ENCODE measurements at regions not wholly inside any gene's neighbourhood (a gene's known extent, or its start where the extent isn't known, plus 50 kb on each side); places are given as distances from the start of the nearest gene placed in this dataset.

- Histone ChIP-seq H3K27ac (ENCODE audit: low read depth, low read length) (no peak overlapping the region), H3K27me3 (ENCODE audit: control insufficient read depth in 2 of 2, insufficient read depth in 2 of 2, low read length in 2 of 2) (no peaks in the 10 kb centered on the region), H3K4me1 (ENCODE audit: control insufficient read depth in 2 of 2, insufficient read depth in 2 of 2, low read length in 2 of 2) (no peaks in the 10 kb centered on the region), H3K9me3 (ENCODE audit: control insufficient read depth in 2 of 3, low read length in 3 of 3) (no peaks in the 10 kb centered on the region), H3K36me3 (ENCODE audit: control insufficient read depth in 2 of 3, insufficient read depth in 3 of 3, low read length in 3 of 3) (no peaks in the 10 kb centered on the region), H3K4me3 (ENCODE audit: low read length) (no peak overlapping the region)
- H3K9me3 Mint-ChIP-seq: peaks cover 0 to 25% (median 15%) of the 10 kb centered on the region in 11 donors
- intact Hi-C loops (cut with micrococcal nuclease): no loop called here
- no peaks in the 10 kb centered on the region for H3K27me3 Mint-ChIP-seq
- H3K36me3 Mint-ChIP-seq: peaks cover 0 to 38% (median 27%) of the 10 kb centered on the region in 5 donors
- no peak overlapping the region for H3K4me3 Mint-ChIP-seq
- ChIA-PET CTCF (interaction anchor here (0.6 to 0.7 kb wide), 2 partner anchors 194 to 689 kb away, joined by 3 to 4 read pairs; no protein-coding TSS in a partner anchor), POLR2A (no interaction called here)
- DNase-seq (no peak), ATAC-seq (no peak)
- H3K27ac Mint-ChIP-seq: no peak overlapping the region
- H3K4me1 Mint-ChIP-seq: peaks cover 0 to 1% (median 0%) of the 10 kb centered on the region in 7 donors
Observed at GRCh38 chr2:186263673-186264250, 222.3 kb upstream of the ZC3H15 start.

GRCh38 chr2:186269536-186269935 is 216.5 kb upstream of the ZC3H15 start:
- Mint-ChIP-seq H3K27ac (no peak overlapping the region), H3K9me3 (peaks cover 0 to 34% (median 17%) of the 10 kb centered on the region in 11 donors), H3K4me1 (peaks cover 0 to 1% (median 0%) of the 10 kb centered on the region in 7 donors), H3K4me3 (no peak overlapping the region), H3K36me3 (peaks cover 0 to 52% (median 36%) of the 10 kb centered on the region in 5 donors), H3K27me3 (no peaks in the 10 kb centered on the region)
- no peaks in the 10 kb centered on the region for H3K27me3 ChIP-seq (ENCODE audit: control insufficient read depth in 2 of 2, insufficient read depth in 2 of 2, low read length in 2 of 2)
- H3K4me3 ChIP-seq (ENCODE audit: low read length): no peak overlapping the region
- DNase-seq (no peak), ATAC-seq (no peak)
- H3K4me1 ChIP-seq (ENCODE audit: control insufficient read depth in 2 of 2, insufficient read depth in 2 of 2, low read length in 2 of 2): no peaks in the 10 kb centered on the region
- no peak overlapping the region for H3K27ac ChIP-seq (ENCODE audit: low read depth, low read length)
- H3K36me3 ChIP-seq (ENCODE audit: control insufficient read depth in 2 of 3, insufficient read depth in 3 of 3, low read length in 3 of 3): no peaks in the 10 kb centered on the region
- intact Hi-C loops (cut with micrococcal nuclease): no loop called here
- POLR2A ChIA-PET: no interaction called here
- H3K9me3 ChIP-seq (ENCODE audit: control insufficient read depth in 2 of 3, low read length in 3 of 3): no peaks in the 10 kb centered on the region
- CTCF ChIA-PET: no interaction called here

DNA sequence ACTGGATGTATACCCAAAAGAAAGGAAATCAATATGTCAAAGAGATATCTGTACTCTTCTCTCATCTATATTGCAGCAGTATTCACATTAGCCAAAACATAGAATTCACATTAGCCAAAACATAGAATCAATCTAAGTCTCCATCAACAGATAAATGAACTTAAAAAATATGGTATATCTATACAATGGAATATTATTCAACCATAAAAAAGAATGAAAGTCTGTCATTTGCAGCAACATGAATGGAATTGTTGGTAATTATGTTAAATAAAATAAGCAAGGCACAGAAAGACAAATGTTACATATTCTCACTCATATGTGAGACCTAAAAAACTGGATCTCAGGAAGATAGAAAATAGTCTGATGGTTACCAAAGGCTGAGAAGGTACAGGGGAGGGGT is 212.1 kb upstream of the ZC3H15 start:
- no peak for DNase-seq
- ChIA-PET CTCF (no interaction called here), POLR2A (no interaction called here)
- intact Hi-C loops (cut with micrococcal nuclease): no loop called here
- no peaks in the 10 kb centered on the region for H3K4me1 Mint-ChIP-seq
- no peak overlapping the region for H3K4me3 ChIP-seq (ENCODE audit: low read length)
- no peaks in the 10 kb centered on the region for H3K27me3 ChIP-seq (ENCODE audit: control insufficient read depth in 2 of 2, insufficient read depth in 2 of 2, low read length in 2 of 2)
- H3K4me3 Mint-ChIP-seq: no peak overlapping the region
- H3K36me3 ChIP-seq (ENCODE audit: control insufficient read depth in 2 of 3, insufficient read depth in 3 of 3, low read length in 3 of 3): no peaks in the 10 kb centered on the region
- H3K36me3 Mint-ChIP-seq: peaks cover 0 to 49% (median 22%) of the 10 kb centered on the region in 5 donors
- no peaks in the 10 kb centered on the region for H3K9me3 ChIP-seq (ENCODE audit: control insufficient read depth in 2 of 3, low read length in 3 of 3)
- no peaks in the 10 kb centered on the region for H3K4me1 ChIP-seq (ENCODE audit: control insufficient read depth in 2 of 2, insufficient read depth in 2 of 2, low read length in 2 of 2)
- H3K27ac Mint-ChIP-seq: no peak overlapping the region
- ATAC-seq: no peak
- no peaks in the 10 kb centered on the region for H3K27me3 Mint-ChIP-seq
- H3K27ac ChIP-seq (ENCODE audit: low read depth, low read length): no peak overlapping the region
- peaks cover 0 to 28% (median 12%) of the 10 kb centered on the region in 11 donors for H3K9me3 Mint-ChIP-seq

GRCh38 chr2:186274936-186275575 is 211.0 kb upstream of the ZC3H15 start:
- no peaks in the 10 kb centered on the region for H3K4me1 Mint-ChIP-seq
- no peaks in the 10 kb centered on the region for H3K9me3 ChIP-seq (ENCODE audit: control insufficient read depth in 2 of 3, low read length in 3 of 3)
- no peak overlapping the region for H3K27ac Mint-ChIP-seq
- ChIA-PET POLR2A (no interaction called here), CTCF (no interaction called here)
- no peak overlapping the region for H3K27ac ChIP-seq (ENCODE audit: low read depth, low read length)
- peaks cover 0 to 39% (median 17%) of the 10 kb centered on the region in 5 donors for H3K36me3 Mint-ChIP-seq
- no peaks in the 10 kb centered on the region for H3K27me3 Mint-ChIP-seq
- intact Hi-C loops (cut with micrococcal nuclease): no loop called here
- H3K4me3 ChIP-seq (ENCODE audit: low read length): no peak overlapping the region
- no peak overlapping the region for H3K4me3 Mint-ChIP-seq
- ATAC-seq: no peak
- H3K36me3 ChIP-seq (ENCODE audit: control insufficient read depth in 2 of 3, insufficient read depth in 3 of 3, low read length in 3 of 3): no peaks in the 10 kb centered on the region
- no peak for DNase-seq
- no peaks in the 10 kb centered on the region for H3K4me1 ChIP-seq (ENCODE audit: control insufficient read depth in 2 of 2, insufficient read depth in 2 of 2, low read length in 2 of 2)
- peaks cover 2 to 27% (median 12%) of the 10 kb centered on the region in 11 donors for H3K9me3 Mint-ChIP-seq
- no peaks in the 10 kb centered on the region for H3K27me3 ChIP-seq (ENCODE audit: control insufficient read depth in 2 of 2, insufficient read depth in 2 of 2, low read length in 2 of 2)

DNA sequence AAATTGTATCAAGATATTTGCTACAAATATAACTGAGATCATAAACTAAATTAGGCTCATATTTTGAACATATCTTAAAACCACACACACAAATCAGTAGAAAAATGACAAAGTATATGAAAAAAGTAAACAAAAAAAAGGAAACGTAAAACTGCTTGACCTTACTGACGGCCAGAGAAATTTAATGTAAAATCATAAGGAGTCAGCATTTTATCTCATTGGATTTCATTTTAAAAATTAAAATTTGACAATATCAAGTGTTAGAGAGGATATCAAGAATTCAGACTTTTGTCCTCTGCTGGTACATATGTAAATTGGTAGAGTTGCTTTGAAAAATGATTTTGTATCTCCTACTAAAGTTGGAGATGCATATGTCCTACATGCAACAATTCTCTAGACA is 209.2 kb upstream of the ZC3H15 start:
- intact Hi-C loops (cut with micrococcal nuclease): no loop called here
- CTCF ChIA-PET: no interaction called here
- Mint-ChIP-seq H3K4me3 (no peak overlapping the region), H3K27ac (no peak overlapping the region), H3K27me3 (no peaks in the 10 kb centered on the region), H3K36me3 (peaks cover 0 to 36% (median 17%) of the 10 kb centered on the region in 5 donors), H3K4me1 (no peaks in the 10 kb centered on the region), H3K9me3 (peaks cover 2 to 42% (median 20%) of the 10 kb centered on the region in 11 donors)
- H3K36me3 ChIP-seq (ENCODE audit: control insufficient read depth in 2 of 3, insufficient read depth in 3 of 3, low read length in 3 of 3): no peaks in the 10 kb centered on the region
- H3K4me1 ChIP-seq (ENCODE audit: control insufficient read depth in 2 of 2, insufficient read depth in 2 of 2, low read length in 2 of 2): no peaks in the 10 kb centered on the region
- no peaks in the 10 kb centered on the region for H3K27me3 ChIP-seq (ENCODE audit: control insufficient read depth in 2 of 2, insufficient read depth in 2 of 2, low read length in 2 of 2)
- no peak for DNase-seq
- no peak overlapping the region for H3K27ac ChIP-seq (ENCODE audit: low read depth, low read length)
- POLR2A ChIA-PET: no interaction called here
- no peak overlapping the region for H3K4me3 ChIP-seq (ENCODE audit: low read length)
- no peaks in the 10 kb centered on the region for H3K9me3 ChIP-seq (ENCODE audit: control insufficient read depth in 2 of 3, low read length in 3 of 3)
- ATAC-seq: no peak

DNA sequence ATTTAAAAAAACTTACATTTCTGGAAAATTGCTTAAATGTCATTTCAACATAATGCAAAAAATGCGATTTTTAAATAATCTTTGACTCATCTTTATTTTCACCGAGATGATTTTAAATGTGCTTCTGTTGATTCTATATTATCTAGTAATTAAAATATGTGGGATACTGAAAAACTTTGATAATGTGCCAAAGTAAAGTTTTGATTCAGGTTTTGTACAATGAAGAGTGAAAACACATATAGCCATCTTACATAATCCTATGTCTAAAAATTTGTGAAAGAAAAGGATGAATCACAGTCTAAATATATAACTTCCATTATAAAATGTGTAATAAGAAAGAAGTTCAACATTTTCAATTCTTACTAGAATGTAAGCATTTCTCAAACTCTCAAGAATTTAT is 204.3 kb upstream of the ZC3H15 start:
- Mint-ChIP-seq H3K27ac (no peak overlapping the region), H3K27me3 (no peaks in the 10 kb centered on the region), H3K4me1 (no peaks in the 10 kb centered on the region), H3K9me3 (peaks cover 0 to 24% (median 9%) of the 10 kb centered on the region in 11 donors), H3K4me3 (no peak overlapping the region), H3K36me3 (peaks cover 0 to 16% (median 6%) of the 10 kb centered on the region in 5 donors)
- Histone ChIP-seq H3K36me3 (ENCODE audit: control insufficient read depth in 2 of 3, insufficient read depth in 3 of 3, low read length in 3 of 3) (no peaks in the 10 kb centered on the region), H3K27me3 (ENCODE audit: control insufficient read depth in 2 of 2, insufficient read depth in 2 of 2, low read length in 2 of 2) (no peaks in the 10 kb centered on the region), H3K9me3 (ENCODE audit: control insufficient read depth in 2 of 3, low read length in 3 of 3) (no peaks in the 10 kb centered on the region), H3K27ac (ENCODE audit: low read depth, low read length) (no peak overlapping the region), H3K4me3 (ENCODE audit: low read length) (no peak overlapping the region), H3K4me1 (ENCODE audit: control insufficient read depth in 2 of 2, insufficient read depth in 2 of 2, low read length in 2 of 2) (no peaks in the 10 kb centered on the region)
- ATAC-seq (no peak), DNase-seq (no peak)
- intact Hi-C loops (cut with micrococcal nuclease): no loop called here
- POLR2A ChIA-PET: no interaction called here
- CTCF ChIA-PET: no interaction called here

GRCh38 chr2:186294248-186294888 is 191.7 kb upstream of the ZC3H15 start:
- H3K27ac ChIP-seq (ENCODE audit: low read depth, low read length): no peak overlapping the region
- no peaks in the 10 kb centered on the region for H3K27me3 ChIP-seq (ENCODE audit: control insufficient read depth in 2 of 2, insufficient read depth in 2 of 2, low read length in 2 of 2)
- no peak for DNase-seq
- no peaks in the 10 kb centered on the region for H3K9me3 ChIP-seq (ENCODE audit: control insufficient read depth in 2 of 3, low read length in 3 of 3)
- Mint-ChIP-seq H3K4me3 (no peak overlapping the region), H3K27me3 (no peaks in the 10 kb centered on the region), H3K4me1 (no peaks in the 10 kb centered on the region), H3K9me3 (peaks cover 0 to 7% (median 0%) of the 10 kb centered on the region in 11 donors), H3K36me3 (peaks cover 0 to 38% (median 12%) of the 10 kb centered on the region in 5 donors), H3K27ac (no peak overlapping the region)
- no peak for ATAC-seq
- ChIA-PET CTCF (no interaction called here), POLR2A (no interaction called here)
- intact Hi-C loops (cut with micrococcal nuclease): no loop called here
- H3K4me1 ChIP-seq (ENCODE audit: control insufficient read depth in 2 of 2, insufficient read depth in 2 of 2, low read length in 2 of 2): no peaks in the 10 kb centered on the region
- no peak overlapping the region for H3K4me3 ChIP-seq (ENCODE audit: low read length)
- H3K36me3 ChIP-seq (ENCODE audit: control insufficient read depth in 2 of 3, insufficient read depth in 3 of 3, low read length in 3 of 3): no peaks in the 10 kb centered on the region

Measured in naive thymus-derived CD4-positive, alpha-beta T cell (primary cell).